ENCODE measurements at regions not wholly inside any gene's neighbourhood (a gene's known extent, or its start where the extent isn't known, plus 50 kb on each side); places are given as distances from the start of the nearest gene placed in this dataset.

- TF ChIP-seq POLR2A (IDR thresholded peaks at IDR 0.05) (no peak), POLR2AphosphoS5 (IDR thresholded peaks at IDR 0.05) (no peak)
Measured at GRCh38 chr11:106222626-106223025, 145.2 kb downstream of the AASDHPPT start.

Measured in breast epithelium (tissue), 3 donors.